ENCODE measurements at regions not wholly inside any gene's neighbourhood (a gene's known extent, or its start where the extent isn't known, plus 50 kb on each side); places are given as distances from the start of the nearest gene placed in this dataset.

GRCh38 chr5:167552356-167552755 lies 739.1 kb upstream of the WWC1 start:
- TF ChIP-seq CTCF (IDR thresholded peaks at IDR 0.05; ENCODE audit: insufficient read depth, low read length, poor library complexity, severe bottlenecking) = no peak
- no peak for TF ChIP-seq EZH2phosphoT487 (conservative IDR thresholded peaks at IDR 0.05; ENCODE audit: low read length)

GRCh38 chr5:167553511-167553910 lies 737.9 kb upstream of the WWC1 start:
- H3K4me3 ChIP-seq (ENCODE audit: insufficient read depth, low read length, poor library complexity, severe bottlenecking) = no peak overlapping the region
- no peak overlapping the region for H2AFZ ChIP-seq (ENCODE audit: low read depth, low read length, severe bottlenecking)
- no peaks in the 10 kb centered on the region for H3K36me3 ChIP-seq (ENCODE audit: low read length)
- no peak overlapping the region for H3K4me2 ChIP-seq (ENCODE audit: low read depth, low read length, poor library complexity, severe bottlenecking)
- H3K9me2 ChIP-seq (replicated peaks; ENCODE audit: insufficient read depth, low read length) = no peaks in the 10 kb centered on the region
- no peaks in the 10 kb centered on the region for H3K27me3 ChIP-seq (ENCODE audit: low read length)
- no peak overlapping the region for H3K27ac ChIP-seq (ENCODE audit: low read depth, low read length)
- H3K79me2 ChIP-seq (ENCODE audit: insufficient read depth, low read length) = no peaks in the 10 kb centered on the region
- no peaks in the 10 kb centered on the region for H3K9me3 ChIP-seq (ENCODE audit: insufficient read depth, low read length)
- no peak overlapping the region for H3K9ac ChIP-seq (ENCODE audit: low read length)
- H3F3A ChIP-seq (ENCODE audit: insufficient read depth) = no peaks in the 10 kb centered on the region
- no peaks in the 10 kb centered on the region for H4K20me1 ChIP-seq (ENCODE audit: low read depth, low read length)
- no peak for TF ChIP-seq EZH2phosphoT487 (conservative IDR thresholded peaks at IDR 0.05; ENCODE audit: low read length)
- no peak for TF ChIP-seq CTCF (IDR thresholded peaks at IDR 0.05; ENCODE audit: insufficient read depth, low read length, poor library complexity, severe bottlenecking)

More at GRCh38 chr5:167552356-167552755, 739.1 kb upstream of the WWC1 start:
- H3K9me2 ChIP-seq (replicated peaks; ENCODE audit: insufficient read depth, low read length) = no peaks in the 10 kb centered on the region
- no peaks in the 10 kb centered on the region for H3K27me3 ChIP-seq (ENCODE audit: low read length)
- no peaks in the 10 kb centered on the region for H3K79me2 ChIP-seq (ENCODE audit: insufficient read depth, low read length)
- no peaks in the 10 kb centered on the region for H4K20me1 ChIP-seq (ENCODE audit: low read depth, low read length)
- H3K36me3 ChIP-seq (ENCODE audit: low read length) = no peaks in the 10 kb centered on the region
- no peaks in the 10 kb centered on the region for H3K9me3 ChIP-seq (ENCODE audit: insufficient read depth, low read length)
- no peak overlapping the region for H3K4me3 ChIP-seq (ENCODE audit: insufficient read depth, low read length, poor library complexity, severe bottlenecking)
- no peak overlapping the region for H3K27ac ChIP-seq (ENCODE audit: low read depth, low read length)
- no peak overlapping the region for H3K9ac ChIP-seq (ENCODE audit: low read length)
- H2AFZ ChIP-seq (ENCODE audit: low read depth, low read length, severe bottlenecking) = no peak overlapping the region
- no peak overlapping the region for H3K4me2 ChIP-seq (ENCODE audit: low read depth, low read length, poor library complexity, severe bottlenecking)
- no peaks in the 10 kb centered on the region for H3F3A ChIP-seq (ENCODE audit: insufficient read depth)

- Histone ChIP-seq H3K4me2 (ENCODE audit: low read depth, low read length, poor library complexity, severe bottlenecking) (no peak overlapping the region), H3K9me3 (ENCODE audit: insufficient read depth, low read length) (no peaks in the 10 kb centered on the region), H3F3A (ENCODE audit: insufficient read depth) (no peaks in the 10 kb centered on the region), H3K4me3 (ENCODE audit: insufficient read depth, low read length, poor library complexity, severe bottlenecking) (no peak overlapping the region), H3K27me3 (ENCODE audit: low read length) (no peaks in the 10 kb centered on the region), H4K20me1 (ENCODE audit: low read depth, low read length) (no peaks in the 10 kb centered on the region), H2AFZ (ENCODE audit: low read depth, low read length, severe bottlenecking) (no peak overlapping the region), H3K9ac (ENCODE audit: low read length) (no peak overlapping the region), H3K9me2 (replicated peaks; ENCODE audit: insufficient read depth, low read length) (no peaks in the 10 kb centered on the region), H3K79me2 (ENCODE audit: insufficient read depth, low read length) (no peaks in the 10 kb centered on the region), H3K36me3 (ENCODE audit: low read length) (no peaks in the 10 kb centered on the region), H3K27ac (ENCODE audit: low read depth, low read length) (no peak overlapping the region)
- no peak for TF ChIP-seq EZH2phosphoT487 (conservative IDR thresholded peaks at IDR 0.05; ENCODE audit: low read length)
- TF ChIP-seq CTCF (IDR thresholded peaks at IDR 0.05; ENCODE audit: insufficient read depth, low read length, poor library complexity, severe bottlenecking) = no peak
These were observed 736.7 kb upstream of the WWC1 start for GRCh38 chr5:167554564-167555290.

Measured in SU-DHL-6 (cell line).